ENCODE measurements at regions not wholly inside any gene's neighbourhood (a gene's known extent, or its start where the extent isn't known, plus 50 kb on each side); places are given as distances from the start of the nearest gene placed in this dataset.

- H3K4me2 ChIP-seq (ENCODE audit: low read length) = no peak overlapping the region
- H3K9me3 ChIP-seq (ENCODE audit: control insufficient read depth, insufficient read depth, low read length) = no peaks in the 10 kb centered on the region; the same call in 1 of the 2 replicates
- no peak for TF ChIP-seq CTCF (IDR thresholded peaks at IDR 0.05; ENCODE audit: low read depth, low read length, poor library complexity, severe bottlenecking)
- TF ChIP-seq EZH2phosphoT487 (IDR thresholded peaks at IDR 0.05; ENCODE audit: borderline replicate concordance, low read length) = no peak
- no peaks in the 10 kb centered on the region for H3K4me1 ChIP-seq (ENCODE audit: control insufficient read depth, low read length)
- H3K36me3 ChIP-seq (ENCODE audit: control insufficient read depth, low read length) = no peaks in the 10 kb centered on the region
- H3K4me3 ChIP-seq (ENCODE audit: low read length) = no peak overlapping the region
- no peaks in the 10 kb centered on the region for H4K20me1 ChIP-seq (ENCODE audit: control insufficient read depth, insufficient read depth, low read depth, low read length)
- no peaks in the 10 kb centered on the region for H3F3A ChIP-seq (ENCODE audit: control insufficient read depth, insufficient read depth)
- no peak overlapping the region for H3K27ac ChIP-seq (ENCODE audit: low read depth, low read length)
- H3K9me2 ChIP-seq (replicated peaks; ENCODE audit: control insufficient read depth, low read length) = no peaks in the 10 kb centered on the region
- no peaks in the 10 kb centered on the region for H3K27me3 ChIP-seq (ENCODE audit: control insufficient read depth, low read length)
- H3K79me2 ChIP-seq (ENCODE audit: control insufficient read depth, low read length) = no peaks in the 10 kb centered on the region
Observed at GRCh38 chr6:126747728-126748540, 370.5 kb upstream of the RSPO3 start.

- H3K27ac ChIP-seq (ENCODE audit: low read depth, low read length) = no peak overlapping the region
- no peaks in the 10 kb centered on the region for H3K4me1 ChIP-seq (ENCODE audit: control insufficient read depth, low read length)
- H3K4me3 ChIP-seq (ENCODE audit: low read length) = no peak overlapping the region
- H3F3A ChIP-seq (ENCODE audit: control insufficient read depth, insufficient read depth) = no peaks in the 10 kb centered on the region
- H4K20me1 ChIP-seq (ENCODE audit: control insufficient read depth, insufficient read depth, low read depth, low read length) = no peaks in the 10 kb centered on the region
- no peaks in the 10 kb centered on the region for H3K79me2 ChIP-seq (ENCODE audit: control insufficient read depth, low read length)
- no peaks in the 10 kb centered on the region; the same call in 1 of the 2 replicates for H3K9me3 ChIP-seq (ENCODE audit: control insufficient read depth, insufficient read depth, low read length)
- no peaks in the 10 kb centered on the region for H3K9me2 ChIP-seq (replicated peaks; ENCODE audit: control insufficient read depth, low read length)
- H3K36me3 ChIP-seq (ENCODE audit: control insufficient read depth, low read length) = no peaks in the 10 kb centered on the region
- H3K4me2 ChIP-seq (ENCODE audit: low read length) = no peak overlapping the region
- H3K27me3 ChIP-seq (ENCODE audit: control insufficient read depth, low read length) = no peaks in the 10 kb centered on the region
- no peak for TF ChIP-seq CTCF (IDR thresholded peaks at IDR 0.05; ENCODE audit: low read depth, low read length, poor library complexity, severe bottlenecking)
- no peak for TF ChIP-seq EZH2phosphoT487 (IDR thresholded peaks at IDR 0.05; ENCODE audit: borderline replicate concordance, low read length)
Observed at GRCh38 chr6:126753606-126754005, 364.9 kb upstream of the RSPO3 start.

GRCh38 chr6:126761854-126762253, 356.6 kb upstream of the RSPO3 start:
- no peak for TF ChIP-seq CTCF (IDR thresholded peaks at IDR 0.05; ENCODE audit: low read depth, low read length, poor library complexity, severe bottlenecking)
- no peak for TF ChIP-seq EZH2phosphoT487 (IDR thresholded peaks at IDR 0.05; ENCODE audit: borderline replicate concordance, low read length)
- Histone ChIP-seq H3K36me3 (ENCODE audit: control insufficient read depth, low read length) (no peaks in the 10 kb centered on the region), H4K20me1 (ENCODE audit: control insufficient read depth, insufficient read depth, low read depth, low read length) (no peaks in the 10 kb centered on the region), H3K4me1 (ENCODE audit: control insufficient read depth, low read length) (no peaks in the 10 kb centered on the region), H3K27ac (ENCODE audit: low read depth, low read length) (no peak overlapping the region), H3K4me2 (ENCODE audit: low read length) (no peak overlapping the region), H3K79me2 (ENCODE audit: control insufficient read depth, low read length) (no peaks in the 10 kb centered on the region), H3K9me2 (replicated peaks; ENCODE audit: control insufficient read depth, low read length) (no peaks in the 10 kb centered on the region), H3F3A (ENCODE audit: control insufficient read depth, insufficient read depth) (no peaks in the 10 kb centered on the region), H3K4me3 (ENCODE audit: low read length) (no peak overlapping the region), H3K9me3 (ENCODE audit: control insufficient read depth, insufficient read depth, low read length) (no peaks in the 10 kb centered on the region), H3K27me3 (ENCODE audit: control insufficient read depth, low read length) (no peaks in the 10 kb centered on the region)
